Psoas muscle (tissue), 7 donors: ENCODE measurements at regions not wholly inside any gene's neighbourhood (a gene's known extent, or its start where the extent isn't known, plus 50 kb on each side); places are given as distances from the start of the nearest gene placed in this dataset.

Source experiments
- ATAC-seq, 4 donors: fragments of 200-7000 bp; cut with Tn5 transposase; one replicate each; pipeline ENCODE4 v1.9.1; 2020; ENCODE audit warnings: moderate library complexity in 3 of 4, mild to moderate bottlenecking in 2 of 4
- DNase-seq, 2 donors: peaks; one replicate each; pipeline ENCODE4 v3.0.0-alpha.2; 2020
- H3K27ac ChIP-seq: fragments of 200-600 bp; one replicate; pipeline ENCODE4 v1.8.0; 2022
- H3K27me3 ChIP-seq, 3 donors: fragments of 200-600 bp in 1 of 3; one replicate each; pipeline versions ENCODE4 v1.6.1 to v1.8.0; 2013 to 2022; ENCODE audit warnings: low read length in 2 of 3, mild to moderate bottlenecking in 2 of 3, moderate library complexity in 1 of 3; ENCODE audit not compliant: insufficient read depth in 3 of 3
- H3K36me3 ChIP-seq, 2 donors: fragments of 200-600 bp in 1 of 2; one replicate each; pipeline versions ENCODE4 v1.6.1 to v1.8.0; 2013 to 2022; ENCODE audit warnings: low read depth in 1 of 2, mild to moderate bottlenecking in 1 of 2, moderate library complexity in 1 of 2; ENCODE audit not compliant: insufficient read depth in 1 of 2
- H3K4me1 ChIP-seq: fragments of 200-600 bp; one replicate; pipeline ENCODE4 v1.8.0; 2022
- H3K4me3 ChIP-seq: fragments of 200-600 bp; one replicate; pipeline ENCODE4 v1.8.0; 2022; ENCODE audit warnings: mild to moderate bottlenecking
- H3K9me3 ChIP-seq: fragments of 200-600 bp; one replicate; pipeline ENCODE4 v1.8.0; 2022
- CTCF ChIP-seq: fragments of 200-600 bp; IDR thresholded peaks from one replicate; pipeline ENCODE4 v1.8.0; 2022; ENCODE audit warnings: antibody characterized with exemption
- WGBS, 3 donors: extraction: QIAGEN DNeasy Blood & Tissue Kit; methylation state at CpG; one replicate each; pipeline versions ENCODE4 v1.1.6 to v1.1.7; 2013; 5-methylcytosine and 5-hydroxymethylcytosine counted together
- intact Hi-C, 2 donors: fragments of 100-400 bp; cut with DNase I; formaldehyde crosslinking; loops; one replicate each; pipeline versions ENCODE4 v1.11.0 to v1.14.2; 2022
- donor health status: healthy with polysubstance abuse.
- donor health status: DM: no; HTN: no; CAD: no; lungs with moderate emphysema.
- donor health status: Bipolar disorder and iron deficiency.
- donor health status: healthy.
- donor health status: DM: yes; HTN: yes; CAD: no.
- donor health status: DM: no; HTN: no; CAD: no.
- donor health status: DM: yes; HTN: yes; CAD: no.

GRCh38 chr10:125536236-125536635 is 146.7 kb downstream of the TEX36 start:
- DNase-seq (no peak), ATAC-seq (no peak)
- Histone ChIP-seq H3K36me3 (no peaks in the 10 kb centered on the region), H3K4me3 (no peak overlapping the region), H3K27me3 (peaks cover 0 to 8% (median 0%) of the 10 kb centered on the region in 3 donors), H3K27ac (no peak overlapping the region), H3K9me3 (no peaks in the 10 kb centered on the region), H3K4me1 (no peaks in the 10 kb centered on the region)
- whole genome bisulfite sequencing, 3 donors: 94 to 97% (median 94%) methylated on average over 4 of the region's 4 CpGs
- TF ChIP-seq CTCF: no peak
- intact Hi-C loops: no loop called here

- no peak for ATAC-seq
Observed at GRCh38 chr10:125535559-125535958, 147.4 kb downstream of the TEX36 start.

GRCh38 chr10:125534515-125534914 is 148.4 kb downstream of the TEX36 start:
- TF ChIP-seq CTCF: no peak
- H3K4me3 ChIP-seq: no peak overlapping the region
- no peaks in the 10 kb centered on the region for H3K36me3 ChIP-seq
- WGBS, 3 donors: 57 to 62% (median 62%) methylated on average over 5 of the region's 5 CpGs
- no peak for DNase-seq
- intact Hi-C loops: no loop called here
- no peak overlapping the region for H3K27ac ChIP-seq
- H3K27me3 ChIP-seq: peaks cover 0 to 11% (median 0%) of the 10 kb centered on the region in 3 donors
- no peaks in the 10 kb centered on the region for H3K4me1 ChIP-seq
- no peaks in the 10 kb centered on the region for H3K9me3 ChIP-seq
- no peak for ATAC-seq

More at GRCh38 chr10:125535559-125535958, 147.4 kb downstream of the TEX36 start:
- no peaks in the 10 kb centered on the region for H3K9me3 ChIP-seq
- 85 to 88% (median 88%) methylated on average over 8 of the region's 8 CpGs for WGBS, 3 donors
- no peak overlapping the region for H3K27ac ChIP-seq
- H3K27me3 ChIP-seq: peaks cover 0 to 11% (median 0%) of the 10 kb centered on the region in 3 donors
- H3K4me1 ChIP-seq: no peaks in the 10 kb centered on the region
- intact Hi-C loops: no loop called here
- no peak for TF ChIP-seq CTCF
- H3K36me3 ChIP-seq: no peaks in the 10 kb centered on the region
- DNase-seq: no peak
- H3K4me3 ChIP-seq: no peak overlapping the region

- WGBS, 3 donors: 26 to 39% (median 32%) methylated on average over 8 of the region's 8 CpGs
- H3K27me3 ChIP-seq: peaks cover 0 to 11% (median 0%) of the 10 kb centered on the region in 3 donors
- H3K36me3 ChIP-seq: no peaks in the 10 kb centered on the region
- intact Hi-C loops: no loop called here
- no peak overlapping the region for H3K27ac ChIP-seq
- DNase-seq (no peak), ATAC-seq (no peak)
- no peak overlapping the region for H3K4me3 ChIP-seq
- H3K4me1 ChIP-seq: no peaks in the 10 kb centered on the region
- no peak for TF ChIP-seq CTCF
- no peaks in the 10 kb centered on the region for H3K9me3 ChIP-seq
Observed at GRCh38 chr10:125533866-125534265, 149.1 kb downstream of the TEX36 start.

- H3K9me3 ChIP-seq: no peaks in the 10 kb centered on the region
- peaks cover 0 to 11% (median 0%) of the 10 kb centered on the region in 3 donors for H3K27me3 ChIP-seq
- TF ChIP-seq CTCF: no peak
- WGBS, 3 donors: 33 to 34% (median 33%) methylated on average over 12 of the region's 12 CpGs
- no peak for DNase-seq
- no peaks in the 10 kb centered on the region for H3K36me3 ChIP-seq
- intact Hi-C loops: no loop called here
- H3K4me3 ChIP-seq: no peak overlapping the region
- H3K27ac ChIP-seq: no peak overlapping the region
- H3K4me1 ChIP-seq: no peaks in the 10 kb centered on the region
- no peak for ATAC-seq
Observed at GRCh38 chr10:125531465-125531864, 151.5 kb downstream of the TEX36 start.
